Chondrocyte (in vitro differentiated cells): ENCODE measurements at regions not wholly inside any gene's neighbourhood (a gene's known extent, or its start where the extent isn't known, plus 50 kb on each side); places are given as distances from the start of the nearest gene placed in this dataset.

ENCODE experiments used
- DNase-seq: peaks from one replicate; pipeline ENCODE4 v3.0.0; 2021; ENCODE audit warnings: mixed read lengths, low spot score
- H3K27ac Mint-ChIP-seq: one replicate; pipeline ENCODE4 v1.8.0; 2021; ENCODE audit warnings: mild to moderate bottlenecking, moderate library complexity, mixed read lengths; ENCODE audit not compliant: unreplicated experiment
- H3K27me3 Mint-ChIP-seq: 2 replicates; pipeline ENCODE4 v1.8.0; 2021; ENCODE audit warnings: low read depth, mixed read lengths
- H3K36me3 Mint-ChIP-seq: 2 replicates; pipeline ENCODE4 v1.8.0; 2021; ENCODE audit warnings: low read depth, mixed read lengths
- H3K4me1 Mint-ChIP-seq: 2 replicates; pipeline ENCODE4 v1.8.0; 2021; ENCODE audit warnings: low read depth, mild to moderate bottlenecking, mixed read lengths
- H3K4me3 Mint-ChIP-seq: one replicate; pipeline ENCODE4 v1.8.0; 2021; ENCODE audit warnings: mild to moderate bottlenecking, moderate library complexity, mixed read lengths; ENCODE audit not compliant: unreplicated experiment
- H3K9me3 Mint-ChIP-seq: 2 replicates; pipeline ENCODE4 v1.8.0; 2021; ENCODE audit warnings: low read depth, mixed read lengths
- TF ChIP-seq, protein P1 (sequence below): fragments of 200-600 bp; sonication (generic); IDR thresholded peaks from 2 replicates; pipeline ENCODE4 v1.5.0; 2021; ENCODE audit warnings: antibody characterized with exemption, mild to moderate bottlenecking, moderate library complexity

GRCh38 chr2:234847364-234847635 is 104.5 kb upstream of the SH3BP4 start:
- Mint-ChIP-seq H3K27ac (no peak overlapping the region), H3K27me3 (no peaks in the 10 kb centered on the region), H3K4me3 (no peak overlapping the region), H3K4me1 (peaks cover 17% of the 10 kb centered on the region), H3K9me3 (no peaks in the 10 kb centered on the region), H3K36me3 (no peaks in the 10 kb centered on the region)
- DNase-seq: no peak
- TF ChIP-seq, protein P1, sequence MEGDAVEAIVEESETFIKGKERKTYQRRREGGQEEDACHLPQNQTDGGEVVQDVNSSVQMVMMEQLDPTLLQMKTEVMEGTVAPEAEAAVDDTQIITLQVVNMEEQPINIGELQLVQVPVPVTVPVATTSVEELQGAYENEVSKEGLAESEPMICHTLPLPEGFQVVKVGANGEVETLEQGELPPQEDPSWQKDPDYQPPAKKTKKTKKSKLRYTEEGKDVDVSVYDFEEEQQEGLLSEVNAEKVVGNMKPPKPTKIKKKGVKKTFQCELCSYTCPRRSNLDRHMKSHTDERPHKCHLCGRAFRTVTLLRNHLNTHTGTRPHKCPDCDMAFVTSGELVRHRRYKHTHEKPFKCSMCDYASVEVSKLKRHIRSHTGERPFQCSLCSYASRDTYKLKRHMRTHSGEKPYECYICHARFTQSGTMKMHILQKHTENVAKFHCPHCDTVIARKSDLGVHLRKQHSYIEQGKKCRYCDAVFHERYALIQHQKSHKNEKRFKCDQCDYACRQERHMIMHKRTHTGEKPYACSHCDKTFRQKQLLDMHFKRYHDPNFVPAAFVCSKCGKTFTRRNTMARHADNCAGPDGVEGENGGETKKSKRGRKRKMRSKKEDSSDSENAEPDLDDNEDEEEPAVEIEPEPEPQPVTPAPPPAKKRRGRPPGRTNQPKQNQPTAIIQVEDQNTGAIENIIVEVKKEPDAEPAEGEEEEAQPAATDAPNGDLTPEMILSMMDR: no peak

GRCh38 chr2:234846599-234847363 is 105.0 kb upstream of the SH3BP4 start:
- no peaks in the 10 kb centered on the region for H3K9me3 Mint-ChIP-seq
- H3K4me3 Mint-ChIP-seq: no peak overlapping the region
- DNase-seq: no peak
- no peaks in the 10 kb centered on the region for H3K36me3 Mint-ChIP-seq
- H3K27ac Mint-ChIP-seq: no peak overlapping the region
- H3K4me1 Mint-ChIP-seq: peaks cover 20% of the 10 kb centered on the region
- H3K27me3 Mint-ChIP-seq: no peaks in the 10 kb centered on the region
- TF ChIP-seq, protein P1: no peak

- no peak for DNase-seq
- no peaks in the 10 kb centered on the region for H3K9me3 Mint-ChIP-seq
- no peak overlapping the region for H3K4me3 Mint-ChIP-seq
- TF ChIP-seq, protein P1: no peak
- peaks cover 29% of the 10 kb centered on the region for H3K4me1 Mint-ChIP-seq
- no peaks in the 10 kb centered on the region for H3K27me3 Mint-ChIP-seq
- no peaks in the 10 kb centered on the region for H3K36me3 Mint-ChIP-seq
- no peak overlapping the region for H3K27ac Mint-ChIP-seq
Observed at GRCh38 chr2:234845602-234846590, 105.9 kb upstream of the SH3BP4 start.

DNA sequence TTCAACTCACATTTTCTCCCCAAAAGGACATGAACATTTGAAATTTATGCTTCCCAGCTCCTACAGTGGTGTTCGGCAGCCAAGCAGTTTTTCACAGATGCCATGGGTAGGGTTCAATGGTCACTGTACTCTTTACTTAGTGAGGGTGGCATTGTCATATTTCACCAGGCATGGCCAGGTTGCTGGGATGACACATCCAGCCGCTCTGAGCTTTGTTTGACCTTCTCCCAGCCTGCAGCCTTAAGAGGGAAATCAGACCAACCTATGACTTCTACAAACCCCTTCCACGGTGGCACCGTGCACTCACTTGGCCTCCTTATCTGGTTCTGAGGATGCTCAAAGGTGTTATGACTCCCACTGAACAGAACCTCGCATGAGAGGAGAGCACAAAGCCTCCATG is 108.4 kb upstream of the SH3BP4 start:
- no peaks in the 10 kb centered on the region for H3K36me3 Mint-ChIP-seq
- DNase-seq: no peak
- no peaks in the 10 kb centered on the region for H3K9me3 Mint-ChIP-seq
- H3K27me3 Mint-ChIP-seq: no peaks in the 10 kb centered on the region
- H3K4me3 Mint-ChIP-seq: no peak overlapping the region
- TF ChIP-seq, protein P1: no peak
- no peak overlapping the region for H3K27ac Mint-ChIP-seq
- peaks cover 46% of the 10 kb centered on the region for H3K4me1 Mint-ChIP-seq

DNA sequence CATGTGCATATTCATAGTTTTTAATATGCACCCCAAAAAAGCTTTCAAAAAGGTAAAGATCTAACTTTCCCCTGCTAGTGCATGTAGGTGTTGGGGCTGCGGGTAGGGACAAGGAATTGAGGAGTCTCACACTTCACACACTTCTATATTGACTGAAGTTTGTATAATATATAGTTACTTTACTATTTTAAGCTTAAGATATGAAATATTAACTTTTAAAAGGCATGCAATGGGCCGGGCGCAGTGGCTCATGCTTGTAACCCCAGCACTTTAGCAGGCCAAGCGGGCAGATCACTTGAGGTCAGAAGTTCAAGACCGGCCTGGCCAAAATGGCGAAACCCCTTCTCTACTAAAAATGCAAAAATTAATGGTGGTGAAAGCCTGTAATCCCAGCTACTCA is 109.1 kb upstream of the SH3BP4 start:
- Mint-ChIP-seq H3K4me3 (no peak overlapping the region), H3K9me3 (no peaks in the 10 kb centered on the region), H3K36me3 (no peaks in the 10 kb centered on the region), H3K4me1 (peaks cover 46% of the 10 kb centered on the region), H3K27ac (no peak overlapping the region), H3K27me3 (no peaks in the 10 kb centered on the region)
- no peak for DNase-seq
- TF ChIP-seq, protein P1: no peak
